ENCODE measurements at regions not wholly inside any gene's neighbourhood (a gene's known extent, or its start where the extent isn't known, plus 50 kb on each side); places are given as distances from the start of the nearest gene placed in this dataset.

- TF ChIP-seq CTCF (conservative IDR thresholded peaks at IDR 0.05; ENCODE audit: low read depth in 2 of 2) (no peak), JUNB (IDR thresholded peaks at IDR 0.05; ENCODE audit: unreplicated experiment) (no peak), EZH2phosphoT487 (IDR thresholded peaks at IDR 0.05; ENCODE audit: unreplicated experiment) (no peak), ZNF331 (CRISPR knock-in tag; IDR thresholded peaks at IDR 0.05; ENCODE audit: low read depth) (no peak), NANOG (IDR thresholded peaks at IDR 0.05; ENCODE audit: borderline replicate concordance) (no peak), EZH2 (IDR thresholded peaks at IDR 0.05; ENCODE audit: low read depth, unreplicated experiment) (no peak), REST (IDR thresholded peaks at IDR 0.05; ENCODE audit: unreplicated experiment) (no peak)
Observed at GRCh38 chr10:29037348-29038113, 251.3 kb upstream of the LYZL1 start (continued).

- no peaks in the 10 kb centered on the region for H3F3A ChIP-seq (replicated peaks; ENCODE audit: low read depth)
- no peaks in the 10 kb centered on the region for H3K27me3 ChIP-seq (ENCODE audit: insufficient read depth)
- H3K79me2 ChIP-seq (replicated peaks; ENCODE audit: insufficient read depth): no peaks in the 10 kb centered on the region
- no peak overlapping the region for H3K4me3 ChIP-seq
- no peaks in the 10 kb centered on the region for H4K20me1 ChIP-seq (replicated peaks; ENCODE audit: insufficient read depth)
- no peaks in the 10 kb centered on the region for H3K36me3 ChIP-seq (ENCODE audit: insufficient read depth)
- Mint-ChIP-seq H3K4me1 (no peaks in the 10 kb centered on the region), H3K27me3 (ENCODE audit: insufficient read depth, low read depth, poor library complexity) (peaks cover 4% of the 10 kb centered on the region), H3K36me3 (ENCODE audit: low read depth) (peaks cover 5% of the 10 kb centered on the region), H3K9me3 (peaks cover 21% of the 10 kb centered on the region), H3K27ac (no peak overlapping the region), H3K4me3 (no peak overlapping the region)
- no peak overlapping the region for H3K4me2 ChIP-seq
- H3K27ac ChIP-seq (ENCODE audit: low read depth): no peak overlapping the region
- H3K9me2 ChIP-seq (ENCODE audit: insufficient read depth): peaks cover 8% of the 10 kb centered on the region
- H2AFZ ChIP-seq: 0 out of 2 replicates have a peak overlapping the region, but pooled peaks have one; percentile 14
- no peaks in the 10 kb centered on the region for H3K4me1 ChIP-seq (ENCODE audit: insufficient read depth)
- DNase-seq (ENCODE audit: low spot score): no peak
- ATAC-seq: no peak
- TF ChIP-seq NANOG (IDR thresholded peaks at IDR 0.05; ENCODE audit: borderline replicate concordance) (no peak), REST (IDR thresholded peaks at IDR 0.05; ENCODE audit: unreplicated experiment) (no peak), ZNF114 (CRISPR knock-in tag; IDR thresholded peaks at IDR 0.05) (no peak), POLR2AphosphoS5 (IDR thresholded peaks at IDR 0.05; ENCODE audit: low read depth) (no peak), ETS1 (IDR thresholded peaks at IDR 0.05) (no peak)
Observed at GRCh38 chr10:29039091-29039490, 249.8 kb upstream of the LYZL1 start.

Data from GM23338 (cell line).